H1 (cell line): ENCODE measurements at regions not wholly inside any gene's neighbourhood (a gene's known extent, or its start where the extent isn't known, plus 50 kb on each side); places are given as distances from the start of the nearest gene placed in this dataset.

Source experiments
- CTCF ChIA-PET: fragments of 300-600 bp; sonication (Branson Sonifier 250); formaldehyde crosslinking; loops from one replicate; lab custom pipeline; 2021; ENCODE audit not compliant: partially characterized antibody; lab: Charles Lee
- POLR2A ChIA-PET: fragments of 300-600 bp; sonication (Branson Sonifier 250); formaldehyde crosslinking; loops from one replicate; lab custom pipeline; 2021; ENCODE audit warnings: inconsistent platforms; ENCODE audit not compliant: partially characterized antibody; lab: Charles Lee
- DNase-seq, 2 experiments: peaks; one replicate each; pipeline versions ENCODE4 v3.0.0 to v3.0.0-alpha.2; 2010 to 2022; ENCODE audit warnings: low spot score in 2 of 2, low read depth in 1 of 2, mixed read lengths in 1 of 2
- FAIRE-seq: peaks from 2 replicates; lab custom pipeline; 2011; peaks lifted over from hg19 to GRCh38; lab: Jason Lieb, UNC
- H2AFZ ChIP-seq: 2 replicates; pipeline ENCODE4 v1.8.1; 2012; ENCODE audit warnings: low read length, inconsistent platforms
- H2AK5ac ChIP-seq: 2 replicates; pipeline ENCODE4 v1.6.1; 2013; ENCODE audit warnings: low read depth, low read length
- H2BK120ac ChIP-seq: replicated peaks from 2 replicates; pipeline ENCODE3; 2013; ENCODE audit warnings: low read depth, low read length, inconsistent platforms
- H2BK12ac ChIP-seq: 2 replicates; pipeline ENCODE4 v1.6.1; 2013; ENCODE audit warnings: low read depth, low read length
- H2BK15ac ChIP-seq: 2 replicates; pipeline ENCODE4 v1.6.1; 2013; ENCODE audit warnings: low read length
- H2BK20ac ChIP-seq: 2 replicates; pipeline ENCODE4 v1.6.1; 2013; ENCODE audit warnings: low read length
- H2BK5ac ChIP-seq: 2 replicates; pipeline ENCODE4 v1.6.1; 2013; ENCODE audit warnings: low read depth, low read length
- H3K14ac ChIP-seq: 2 replicates; pipeline ENCODE4 v1.6.1; 2013; ENCODE audit warnings: inconsistent platforms; ENCODE audit not compliant: insufficient read length
- H3K18ac ChIP-seq: 2 replicates; pipeline ENCODE4 v1.6.1; 2013; ENCODE audit warnings: low read length; ENCODE audit errors: extremely low read depth
- H3K23ac ChIP-seq: 2 replicates; pipeline ENCODE4 v1.6.1; 2013; ENCODE audit warnings: inconsistent platforms; ENCODE audit not compliant: insufficient read length
- H3K23me2 ChIP-seq: 2 replicates; pipeline ENCODE4 v1.6.1; 2013; ENCODE audit warnings: low read depth, low read length
- H3K27ac ChIP-seq: 2 replicates; pipeline ENCODE4 v1.6.1; 2011; ENCODE audit warnings: low read depth, low read length, inconsistent platforms
- H3K27me3 ChIP-seq, 4 experiments: replicated peaks in 1 of 4; 1 replicate in 1 of 4; 2 replicates in 3 of 4; pipeline versions ENCODE4 v1.6.1 to v1.8.1; 2011 to 2013; ENCODE audit warnings: low read length in 3 of 4, mild to moderate bottlenecking in 3 of 4, inconsistent platforms in 2 of 4, mixed read lengths in 2 of 4, moderate library complexity in 1 of 4; ENCODE audit not compliant: control insufficient read depth in 3 of 4, insufficient read depth in 3 of 4; ENCODE audit errors: extremely low read depth in 1 of 4
- H3K36me3 ChIP-seq, 4 experiments: 2 replicates each; pipeline versions ENCODE4 v1.6.1 to v1.8.1; 2011 to 2013; ENCODE audit warnings: mild to moderate bottlenecking in 4 of 4, low read length in 3 of 4, moderate library complexity in 2 of 4, control low read depth in 1 of 4, inconsistent platforms in 1 of 4; ENCODE audit not compliant: insufficient read depth in 4 of 4, control insufficient read depth in 2 of 4
- H3K4ac ChIP-seq: replicated peaks from 2 replicates; pipeline ENCODE3; 2013; ENCODE audit warnings: low read length, low read depth, mixed read lengths, inconsistent platforms; ENCODE audit not compliant: insufficient read length
- H3K4me1 ChIP-seq, 4 experiments: replicated peaks in 1 of 4; 1 replicate in 1 of 4; 2 replicates in 3 of 4; pipeline versions ENCODE4 v1.6.1 to v1.8.1; 2011 to 2013; ENCODE audit warnings: low read length in 3 of 4, inconsistent platforms in 2 of 4, mixed read lengths in 1 of 4; ENCODE audit not compliant: insufficient read depth in 4 of 4, control insufficient read depth in 3 of 4
- H3K4me2 ChIP-seq, 2 experiments: 2 replicates each; pipeline versions ENCODE4 v1.6.1 to v1.8.1; 2011 to 2013; ENCODE audit warnings: low read depth in 2 of 2, low read length in 2 of 2, control low read depth in 1 of 2, inconsistent platforms in 1 of 2, mild to moderate bottlenecking in 1 of 2; ENCODE audit not compliant: insufficient read depth in 1 of 2
- H3K4me3 ChIP-seq, 4 experiments: fragments of 200-600, 300-600 bp in 1 of 4; sonication (generic), shearing (Covaris generic), sonication (Bioruptor Twin) in 1 of 4; 2 replicates each; pipeline versions ENCODE4 v1.5.1 to v1.8.1; 2011 to 2016; ENCODE audit warnings: low read length in 4 of 4, low read depth in 3 of 4, control low read depth in 2 of 4, inconsistent platforms in 2 of 4, mild to moderate bottlenecking in 2 of 4, mixed read lengths in 1 of 4, moderate library complexity in 1 of 4; ENCODE audit not compliant: insufficient read depth in 2 of 4; ENCODE audit errors: extremely low read depth in 1 of 4
- H3K56ac ChIP-seq: replicated peaks from 2 replicates; pipeline ENCODE3; 2013; ENCODE audit warnings: low read depth, mild to moderate bottlenecking, mixed read lengths, low read length, inconsistent platforms; ENCODE audit not compliant: insufficient read length
- H3K79me1 ChIP-seq: 2 replicates; pipeline ENCODE4 v1.6.1; 2013; ENCODE audit warnings: low read depth, low read length, control low read depth
- H3K79me2 ChIP-seq, 2 experiments: 2 replicates each; pipeline versions ENCODE4 v1.6.1 to v1.8.1; 2012 to 2013; ENCODE audit warnings: low read length in 2 of 2, mild to moderate bottlenecking in 2 of 2, inconsistent platforms in 1 of 2; ENCODE audit not compliant: insufficient read depth in 2 of 2, control insufficient read depth in 1 of 2
- H3K9ac ChIP-seq, 4 experiments: replicated peaks in 1 of 4; 1 replicate in 1 of 4; 2 replicates in 3 of 4; pipeline versions ENCODE4 v1.6.1 to v1.8.1; 2011 to 2013; ENCODE audit warnings: low read depth in 3 of 4, low read length in 3 of 4, control low read depth in 2 of 4, mild to moderate bottlenecking in 2 of 4, moderate library complexity in 2 of 4, inconsistent platforms in 1 of 4; ENCODE audit errors: extremely low read depth in 1 of 4
- H3K9me3 ChIP-seq, 2 experiments: 2 replicates each; pipeline versions ENCODE4 v1.6.1 to v1.8.1; 2012 to 2013; ENCODE audit warnings: mild to moderate bottlenecking in 2 of 2, moderate library complexity in 2 of 2, control low read depth in 1 of 2, inconsistent platforms in 1 of 2, low read depth in 1 of 2, low read length in 1 of 2, mixed read lengths in 1 of 2; ENCODE audit not compliant: insufficient read depth in 2 of 2
- H4K20me1 ChIP-seq, 2 experiments: replicated peaks in 1 of 2; 2 replicates each; pipeline versions ENCODE3 to v1.8.1; 2011 to 2013; ENCODE audit warnings: inconsistent platforms in 2 of 2, low read length in 2 of 2, mild to moderate bottlenecking in 1 of 2; ENCODE audit not compliant: insufficient read depth in 2 of 2, control insufficient read depth in 1 of 2
- H4K5ac ChIP-seq: 2 replicates; pipeline ENCODE4 v1.6.1; 2013; ENCODE audit warnings: low read length, low read depth, mixed read lengths, inconsistent platforms; ENCODE audit not compliant: insufficient read length
- H4K8ac ChIP-seq: 2 replicates; pipeline ENCODE4 v1.8.0; 2013; ENCODE audit warnings: mild to moderate bottlenecking, moderate library complexity, low read length, inconsistent platforms; ENCODE audit not compliant: insufficient read depth; ENCODE audit errors: extremely low read depth
- H4K91ac ChIP-seq: replicated peaks from 2 replicates; pipeline ENCODE3; 2013; ENCODE audit warnings: low read length, mixed read lengths, inconsistent platforms; ENCODE audit not compliant: insufficient read length
- CTCF ChIP-seq, 3 experiments: IDR thresholded peaks; 1 replicate in 2 of 3; 2 replicates in 1 of 3; pipeline versions ENCODE4 v1.5.1 to v1.6.1; 2011; ENCODE audit warnings: low read length in 3 of 3, mild to moderate bottlenecking in 3 of 3, inconsistent platforms in 2 of 3, low read depth in 1 of 3, moderate library complexity in 1 of 3; ENCODE audit not compliant: insufficient read depth in 1 of 3; ENCODE audit errors: control extremely low read depth in 1 of 3
- SRF ChIP-seq: IDR thresholded peaks from 2 replicates; pipeline ENCODE4 v1.6.1; 2011; ENCODE audit warnings: mild to moderate bottlenecking, low read depth, low read length, moderate library complexity

- Histone ChIP-seq H3K9me3 (no peaks in the 10 kb centered on the region), H3K18ac (no peak overlapping the region), H2AK5ac (no peak overlapping the region), H3K4me2 (no peak overlapping the region), H3K79me1 (no peaks in the 10 kb centered on the region), H2BK12ac (no peak overlapping the region), H3K36me3 (no peaks in the 10 kb centered on the region), H3K23me2 (no peaks in the 10 kb centered on the region; the same call in 1 of the 2 replicates), H3K27ac (no peak overlapping the region), H2BK5ac (no peak overlapping the region), H3K4me3 (no peak overlapping the region), H2BK20ac (no peak overlapping the region), H4K20me1 (no peaks in the 10 kb centered on the region), H3K14ac (no peak overlapping the region), H4K5ac (no peak overlapping the region), H4K8ac (no peak overlapping the region), H2BK120ac (no peak overlapping the region), H3K4ac (no peak overlapping the region), H3K9ac (no peak overlapping the region), H2BK15ac (no peak overlapping the region), H3K56ac (no peak overlapping the region), H3K23ac (no peak overlapping the region), H3K4me1 (no peaks in the 10 kb centered on the region), H4K91ac (no peak overlapping the region), H3K27me3 (no peaks in the 10 kb centered on the region), H2AFZ (no peak overlapping the region), H3K79me2 (no peaks in the 10 kb centered on the region)
- ChIA-PET POLR2A (no interaction called here), CTCF (interaction anchor here (1.2 kb wide), 1 partner anchor 57 kb away, joined by 3 read pairs; no protein-coding TSS in a partner anchor)
- DNase-seq, result no peak
- no peak for FAIRE-seq
- TF ChIP-seq SRF (no peak), CTCF (IDR thresholded peaks at IDR 0.05; ENCODE audit: control extremely low read depth in 1 of 3, insufficient read depth in 1 of 3, low read depth in 1 of 3, low read length in 3 of 3) (no peak)
Observed at GRCh38 chr4:43837604-43838003, 611.0 kb downstream of the KCTD8 start.
